ENCODE measurements at regions not wholly inside any gene's neighbourhood (a gene's known extent, or its start where the extent isn't known, plus 50 kb on each side); places are given as distances from the start of the nearest gene placed in this dataset.
"Not testable (repeated sequence)": the region's sequence is repeated elsewhere in the genome, so short reads cannot be mapped to it uniquely, and the experiment has no call there.

DNA sequence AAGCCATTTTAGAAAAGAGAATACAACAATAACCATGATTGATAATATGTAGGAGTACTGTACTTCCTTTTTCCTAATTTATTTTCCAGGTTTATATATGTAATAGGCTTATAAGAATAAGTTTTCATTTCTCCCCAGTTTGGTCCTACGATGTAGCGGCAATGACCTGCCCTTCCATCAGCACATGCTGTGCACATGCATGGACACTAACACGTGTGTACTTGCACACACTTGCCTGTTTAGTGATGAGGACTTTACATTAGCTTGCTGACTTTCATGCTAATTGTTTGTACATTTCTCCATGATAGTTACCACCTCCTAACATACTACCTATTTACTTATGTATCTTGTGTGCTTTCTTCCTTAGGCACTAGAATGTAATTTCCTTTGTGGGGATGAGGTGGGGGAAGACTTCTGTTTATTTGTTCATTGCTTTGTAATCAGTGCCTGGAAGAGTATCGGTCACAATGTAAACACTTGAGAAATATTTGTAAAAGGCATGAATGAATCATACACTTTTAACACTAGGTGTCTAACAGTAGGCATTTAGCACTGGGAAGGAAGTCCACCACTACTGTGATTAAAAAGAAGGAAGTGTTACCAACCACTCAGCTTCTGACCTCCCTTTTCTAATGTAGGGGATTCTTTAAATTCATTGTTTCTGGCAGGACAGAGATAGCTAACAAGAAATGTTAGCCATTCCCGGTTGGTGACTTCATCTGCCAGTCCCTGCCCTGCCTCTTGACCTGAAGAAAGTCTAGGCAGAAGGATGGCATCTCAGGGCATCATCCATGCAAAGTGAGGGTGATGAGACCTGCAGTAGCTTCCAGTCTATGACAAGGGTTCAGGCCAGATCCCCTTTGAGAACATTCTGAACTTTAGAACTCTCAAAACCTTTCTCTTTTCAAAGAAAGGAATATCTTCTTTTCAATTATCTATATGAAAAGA, 120.2 kb upstream of the RAB18 start:
- DNase-seq = no peak

DNA sequence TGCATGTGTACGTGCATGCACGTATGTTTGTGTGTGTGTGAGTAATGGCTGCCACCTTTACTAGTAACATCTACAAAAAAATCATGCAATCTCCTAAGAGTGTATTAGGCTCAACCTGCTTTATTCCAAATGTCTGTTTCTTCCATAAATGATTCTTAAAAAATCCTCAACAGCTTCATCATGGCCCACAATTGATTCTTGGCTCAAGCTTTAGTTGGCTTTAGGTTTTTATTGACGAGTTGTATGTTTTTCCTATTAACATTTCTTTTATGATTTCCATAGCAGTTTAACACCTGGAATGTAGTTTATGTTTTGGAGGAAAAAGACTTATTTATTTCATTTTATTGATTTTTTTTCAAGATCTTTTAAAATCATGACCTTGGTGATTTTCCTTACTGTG, 121.9 kb upstream of the RAB18 start:
- DNase-seq = no peak

DNA sequence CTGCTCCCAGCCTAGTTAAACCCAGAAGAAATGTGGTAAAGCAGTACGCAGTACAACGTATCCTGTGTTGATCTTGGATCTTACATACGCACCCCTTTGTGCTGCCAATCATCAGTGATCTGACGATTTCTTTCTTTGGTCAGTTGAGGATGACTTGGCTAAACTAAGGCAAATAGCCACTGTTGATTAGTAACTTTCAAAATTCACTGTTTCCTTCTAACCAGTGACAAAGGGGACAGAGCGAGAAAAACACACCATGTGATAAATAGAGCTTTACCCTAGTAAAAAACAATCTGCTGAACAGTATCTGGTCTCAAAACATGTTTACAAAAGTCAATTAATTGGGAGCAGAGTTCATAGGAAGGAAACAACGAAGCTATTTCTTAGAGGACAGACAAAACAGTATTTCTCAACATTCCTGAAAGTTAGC, 123.2 kb upstream of the RAB18 start:
- no peak for DNase-seq

DNA sequence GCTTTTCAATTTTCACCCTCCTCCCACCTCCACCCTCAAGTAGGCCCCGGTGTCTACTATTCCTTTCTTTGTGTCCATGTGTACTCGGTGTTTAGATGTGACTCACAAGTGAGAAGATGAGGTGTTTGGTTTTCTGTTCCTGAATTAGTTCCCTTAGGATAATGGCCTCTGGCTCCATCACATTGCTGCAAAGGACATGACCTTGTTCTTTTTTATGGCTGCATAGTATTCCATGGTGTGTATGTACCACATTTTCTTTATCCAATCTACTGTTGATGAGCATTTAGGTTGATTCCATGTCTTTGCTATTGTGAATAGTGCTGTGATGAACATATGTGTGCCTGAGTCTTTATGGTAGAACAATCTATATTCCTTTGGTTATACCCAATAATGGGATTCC, 125.1 kb upstream of the RAB18 start:
- DNase-seq = not testable (repeated sequence)

DNA sequence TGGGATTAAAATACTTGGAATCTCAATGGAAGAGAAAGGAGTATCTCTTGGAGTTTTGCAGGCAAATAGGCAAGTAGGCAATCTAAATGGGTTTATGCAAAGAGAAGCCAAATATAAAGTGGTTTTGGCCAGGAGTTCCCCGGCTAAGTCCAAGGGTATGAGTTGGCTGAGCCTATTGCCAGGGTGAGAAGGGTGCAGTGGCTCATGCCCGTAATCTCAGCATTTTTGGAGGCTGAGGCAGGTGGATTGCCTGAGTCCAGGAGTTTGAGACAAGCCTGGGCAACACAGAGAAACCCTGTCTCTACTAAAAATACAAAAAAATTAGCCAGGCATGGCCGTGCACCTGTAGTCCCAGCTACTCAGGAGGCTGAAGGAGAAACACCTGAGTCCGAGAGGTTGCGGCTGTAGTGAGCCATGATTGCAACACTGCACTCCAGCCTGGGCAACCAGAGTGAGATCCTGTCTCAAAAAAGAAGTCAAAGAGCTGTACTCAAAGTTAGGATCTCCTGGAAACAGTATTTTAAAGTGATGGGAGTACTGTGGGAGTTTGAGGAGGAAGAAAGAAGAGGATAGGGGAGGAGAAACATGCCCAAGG, 130.4 kb upstream of the RAB18 start:
- DNase-seq = no peak

DNA sequence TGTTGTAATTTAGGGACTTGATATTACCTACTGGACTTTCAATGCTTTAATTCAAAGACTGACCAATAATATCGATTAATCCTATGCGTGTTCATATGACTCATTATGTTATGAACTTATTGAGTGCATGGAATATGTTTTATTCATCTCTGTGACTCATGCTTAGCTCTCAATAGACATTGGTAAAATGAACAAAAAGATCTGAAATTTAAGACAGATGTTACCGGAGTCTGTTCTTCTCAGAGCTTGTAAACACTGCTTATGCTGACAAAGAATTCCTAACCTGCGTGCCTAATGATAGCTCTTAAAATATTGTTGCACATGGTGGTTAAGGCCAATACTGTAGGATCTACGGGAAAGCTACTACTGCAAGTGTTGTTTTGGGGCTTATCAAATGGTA, 131.5 kb upstream of the ACBD5 start:
- no peak for DNase-seq

DNA sequence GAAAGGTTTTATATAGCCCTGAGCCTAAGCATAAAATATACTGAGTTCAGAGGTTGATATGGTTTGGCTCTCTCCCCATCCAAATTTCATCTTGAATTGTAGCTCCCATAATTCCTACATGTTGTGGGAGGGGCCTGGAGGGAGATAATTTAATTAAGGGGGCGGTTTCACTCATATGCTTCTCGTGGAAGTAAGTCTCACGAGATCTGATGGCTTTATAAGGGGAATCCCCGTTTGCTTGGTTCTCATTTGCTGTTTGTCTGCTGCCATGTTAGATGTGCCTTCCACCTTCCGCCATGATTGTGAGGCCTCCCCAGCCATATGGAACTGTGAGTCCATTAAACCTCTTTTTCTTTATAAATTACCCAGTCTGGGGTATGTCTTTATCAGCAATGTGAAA, 130.8 kb upstream of the ACBD5 start:
- DNase-seq = not testable (repeated sequence)

DNA sequence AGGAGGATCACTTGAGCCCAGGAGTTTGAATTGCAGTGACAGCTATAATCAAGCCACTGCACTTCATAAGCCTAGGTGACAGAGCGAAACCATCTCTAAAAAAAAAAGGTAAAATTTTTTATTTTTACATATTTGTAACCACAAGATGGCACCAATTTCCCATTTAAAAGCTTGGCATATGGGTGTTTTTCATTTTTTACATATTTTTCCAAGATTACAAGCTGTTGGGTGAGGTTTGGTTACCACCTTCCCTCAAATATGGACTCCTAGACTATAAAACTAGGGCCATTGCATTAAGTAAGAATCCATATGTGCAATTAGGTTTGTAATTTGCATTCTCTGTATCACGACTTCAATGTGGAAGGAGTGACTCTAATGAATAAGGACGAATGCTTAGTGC, 129.3 kb upstream of the ACBD5 start:
- DNase-seq = no peak

DNA sequence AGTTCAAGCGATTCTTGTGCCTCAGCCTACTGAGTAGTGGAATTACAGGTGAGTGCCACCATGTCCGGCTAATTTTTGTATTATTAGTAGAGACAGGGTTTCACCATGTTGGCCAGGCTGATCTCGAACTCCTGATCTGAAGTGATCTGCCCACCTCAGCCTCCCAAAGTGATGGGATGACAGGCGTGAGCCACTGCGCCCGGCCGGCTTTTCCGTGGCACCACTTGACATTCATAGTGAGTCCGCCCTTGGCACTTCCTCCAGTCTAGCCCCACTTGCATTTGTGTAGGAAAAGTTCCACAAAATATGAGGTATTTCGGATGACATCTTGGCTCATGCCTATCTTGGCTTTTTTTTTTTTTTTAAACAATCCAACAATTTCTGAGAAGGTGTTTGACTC, 128.1 kb upstream of the ACBD5 start:
- DNase-seq = no peak

DNA sequence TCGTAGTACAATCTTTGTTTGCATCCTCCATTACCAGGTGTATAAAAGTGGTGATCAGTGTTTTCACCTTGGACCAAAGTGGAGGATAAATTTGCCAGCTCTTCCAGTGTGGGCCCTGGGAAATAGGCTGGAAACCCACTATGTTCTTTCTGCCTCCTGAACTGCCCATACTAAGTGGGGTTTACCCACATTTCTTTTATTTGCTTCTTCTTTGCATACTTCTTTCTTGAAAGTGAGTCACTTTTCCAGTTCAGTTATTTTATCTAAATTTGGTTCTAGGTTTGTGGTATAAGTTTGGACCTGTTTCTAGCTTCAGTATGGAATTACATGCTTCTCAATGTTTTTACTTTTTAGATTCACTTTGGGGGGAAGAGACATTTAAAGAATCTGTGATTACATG, 126.2 kb upstream of the ACBD5 start:
- DNase-seq = no peak

DNA sequence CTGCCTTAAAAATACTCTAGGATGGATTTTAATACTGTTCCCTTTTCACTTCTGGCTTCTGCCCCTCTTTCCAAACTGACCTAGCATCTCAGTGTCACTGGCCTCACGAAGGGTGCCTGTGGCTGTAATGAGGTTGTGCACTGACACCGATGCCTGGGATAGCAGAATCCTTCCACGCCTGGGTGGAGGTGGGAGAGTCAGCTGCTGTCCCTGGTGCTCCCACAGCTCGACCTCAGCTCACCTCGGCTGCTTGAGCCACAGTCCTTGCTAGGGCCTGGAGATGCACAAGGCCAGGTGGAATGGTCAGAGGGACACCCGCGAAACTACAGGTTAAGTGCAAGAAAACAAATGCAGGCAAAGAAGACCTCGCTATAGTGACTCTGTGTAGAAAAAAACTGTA, 123.4 kb upstream of the ACBD5 start:
- DNase-seq = no peak

DNA sequence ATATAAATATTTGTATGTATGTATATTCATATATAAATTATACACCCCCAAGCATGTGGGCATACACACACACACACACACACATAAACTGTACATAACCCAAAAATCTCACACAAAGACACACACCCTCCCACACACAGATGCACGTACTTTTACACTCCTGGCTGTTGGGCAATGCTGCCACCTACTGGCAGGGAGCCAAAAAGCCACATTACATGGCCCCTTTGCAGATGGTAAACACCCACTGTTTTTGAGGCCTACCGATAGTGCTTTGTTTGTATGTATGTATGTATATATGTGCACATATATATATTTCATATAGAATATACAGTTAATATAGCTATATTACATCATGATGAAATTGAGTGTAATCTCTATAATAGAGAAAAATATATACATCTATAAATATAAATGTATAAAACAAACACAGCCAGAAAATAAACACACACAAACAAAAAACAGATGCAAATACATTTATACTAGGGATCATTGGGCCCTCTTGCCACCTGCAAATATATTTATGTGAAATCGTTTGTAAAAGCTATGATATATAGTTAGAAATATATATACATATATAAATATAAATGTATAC, 120.1 kb upstream of the ACBD5 start:
- DNase-seq = peak; percentile 83

DNA sequence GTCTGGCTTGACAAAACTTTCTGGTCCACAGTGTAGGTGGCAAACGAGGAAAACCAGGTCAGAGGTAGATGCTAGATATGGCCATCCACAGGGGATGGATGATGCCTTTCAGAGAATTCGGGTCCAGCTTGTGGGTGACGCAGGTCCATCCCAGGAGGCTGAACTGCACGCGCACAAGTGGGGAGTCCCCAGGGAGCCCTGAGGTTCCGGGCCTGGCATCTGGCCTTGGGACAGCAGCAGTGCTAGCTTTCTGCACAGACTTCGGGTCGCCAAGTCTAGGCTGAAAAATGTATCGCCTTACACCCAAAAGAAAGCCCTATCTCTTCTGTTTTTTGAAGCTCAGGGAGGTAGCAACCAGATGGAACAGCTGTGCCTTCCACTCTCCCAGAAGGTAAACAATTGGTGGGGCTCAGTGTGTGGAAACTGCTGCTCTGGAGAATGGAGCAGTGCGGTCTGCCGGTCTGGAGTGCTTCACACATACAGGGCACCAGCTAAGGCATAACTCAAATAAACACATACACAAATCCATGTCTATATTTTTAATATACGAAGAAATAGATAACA, 119.3 kb upstream of the ACBD5 start:
- DNase-seq = no peak

DNA sequence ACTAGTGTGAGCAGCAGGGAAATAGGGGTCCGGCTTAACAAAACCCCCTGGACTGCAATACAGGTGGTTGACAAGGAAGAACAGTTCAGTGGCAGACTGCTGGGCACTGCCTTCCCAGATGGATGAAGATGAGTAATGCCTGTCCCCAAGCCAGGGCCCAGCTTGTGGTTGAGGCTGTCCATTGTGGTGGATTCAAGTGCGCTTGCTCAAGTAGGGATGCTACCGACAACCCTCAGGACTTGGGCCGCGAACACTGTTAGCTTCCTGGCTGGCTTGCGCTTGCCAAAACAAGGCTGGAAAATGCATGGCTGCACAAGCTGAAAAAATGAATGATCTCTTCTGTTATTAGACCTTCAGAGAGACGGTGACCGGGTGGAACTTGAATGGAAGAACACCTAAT, 116.1 kb upstream of the ACBD5 start:
- DNase-seq = no peak

DNA sequence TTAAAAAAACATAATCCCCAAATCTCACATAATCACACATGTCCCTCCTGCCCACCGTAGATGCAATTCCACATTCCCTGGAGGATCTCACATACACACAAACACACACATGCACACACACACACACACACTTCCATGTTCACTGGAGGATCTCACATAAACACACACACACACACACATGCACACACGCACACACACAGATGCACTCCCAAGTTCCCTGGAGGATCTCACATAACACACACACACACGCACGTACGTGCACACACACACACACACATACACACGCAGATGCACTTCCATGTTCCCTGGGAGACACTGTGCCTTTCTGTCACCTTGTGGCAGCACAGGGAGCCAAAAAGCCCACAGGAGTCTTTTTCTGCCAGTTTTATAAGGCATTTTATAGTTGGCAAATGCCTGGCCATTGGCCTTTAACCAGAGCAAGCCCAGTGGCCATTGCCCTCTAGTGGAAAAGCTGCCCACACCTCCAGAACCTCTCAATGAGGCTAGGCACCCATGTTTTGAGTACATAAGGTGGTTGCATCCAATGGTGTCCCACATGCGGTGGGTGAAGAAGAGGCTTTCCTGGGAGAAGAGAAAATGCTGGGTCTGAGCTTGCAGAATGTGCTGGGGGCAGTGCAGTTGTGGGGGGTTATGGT, 115.4 kb upstream of the ACBD5 start:
- DNase-seq = no peak

DNA sequence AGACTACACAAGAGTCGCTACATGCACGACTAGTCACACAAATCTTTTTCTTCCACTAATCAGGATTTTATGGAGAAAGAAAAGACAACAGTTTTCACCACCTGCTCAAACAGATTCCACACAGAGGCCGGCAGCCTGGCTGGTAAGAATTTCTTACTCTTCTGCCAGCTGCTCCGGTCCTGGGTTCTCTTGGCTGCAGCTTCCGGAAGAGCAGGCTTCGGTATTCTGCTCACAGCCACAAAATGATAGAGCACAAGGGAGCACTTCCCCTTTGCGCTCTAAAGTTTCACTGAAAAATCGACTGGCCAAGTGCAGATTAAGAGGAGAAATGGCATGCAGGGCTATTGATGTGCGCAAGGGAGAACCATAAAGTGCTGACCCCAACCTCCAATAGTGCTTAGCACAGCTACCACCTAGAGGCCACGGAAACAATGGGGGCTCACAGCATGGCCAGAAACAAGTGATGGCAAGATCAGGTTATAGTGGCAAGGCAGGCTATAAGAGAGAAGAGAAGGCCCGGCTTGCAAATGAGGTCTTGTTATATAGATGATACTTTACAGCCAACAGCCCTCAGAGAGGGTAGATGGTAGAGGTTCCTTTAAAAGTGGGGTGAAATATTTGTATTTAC, 114.2 kb upstream of the ACBD5 start:
- peak; percentile 81 for DNase-seq

DNA sequence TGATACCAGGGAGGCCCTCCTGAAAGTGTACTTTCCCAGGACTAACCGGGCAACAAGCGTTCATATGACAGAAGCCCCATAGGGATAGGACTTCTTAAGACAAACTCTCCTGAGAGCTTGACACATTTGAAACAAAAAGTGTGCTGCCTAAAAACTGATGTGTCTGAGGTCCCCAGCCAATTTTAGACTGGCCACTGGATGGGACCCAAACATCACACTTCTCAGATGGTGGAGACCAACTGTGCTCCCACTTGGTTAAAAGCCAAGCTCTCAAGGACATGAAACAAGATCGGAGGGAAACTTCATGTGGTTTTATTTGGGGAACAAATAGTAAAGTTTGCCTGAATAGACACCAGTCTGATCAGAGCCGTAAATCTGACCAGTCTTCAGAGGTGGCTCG, 113.5 kb upstream of the ACBD5 start:
- not testable (repeated sequence) for DNase-seq

DNA sequence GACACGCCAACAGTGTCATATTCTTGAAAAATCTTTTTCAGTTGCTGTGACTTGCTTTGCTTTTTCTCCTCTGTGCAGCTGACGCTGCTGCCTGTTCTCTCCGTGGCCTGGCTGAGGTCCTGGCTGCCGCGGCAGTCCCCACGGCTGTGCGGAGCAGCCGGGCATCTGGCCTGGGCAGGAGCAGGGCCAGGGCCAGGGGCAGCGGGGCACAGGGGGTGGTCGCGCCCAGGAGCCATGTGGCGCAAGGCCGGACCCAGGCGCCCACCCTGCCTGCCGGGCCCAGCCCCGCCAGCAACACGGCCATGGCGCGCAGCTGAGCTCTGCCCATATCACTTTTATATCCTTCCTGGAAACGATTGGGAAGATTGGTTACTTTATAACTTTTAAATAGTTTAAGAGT, 109.4 kb upstream of the ACBD5 start:
- DNase-seq = no peak

DNA sequence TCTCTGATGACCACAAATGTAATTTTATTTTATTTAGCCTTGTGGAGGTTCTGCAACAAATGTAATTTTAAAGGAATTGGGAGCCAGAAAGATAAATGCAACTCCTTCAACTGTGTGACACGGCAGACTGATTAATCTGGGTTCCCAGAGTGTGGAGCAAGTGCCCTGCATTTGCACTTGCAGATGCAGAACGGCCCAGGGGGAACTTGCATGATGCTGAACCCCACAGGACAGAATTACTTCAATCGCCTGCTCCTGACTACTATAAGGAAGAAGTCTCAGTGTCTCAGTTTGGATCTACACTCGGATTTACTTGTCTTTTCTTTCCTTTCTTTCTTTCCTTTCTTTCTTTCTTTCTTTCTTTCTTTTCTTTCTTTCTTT, 107.2 kb upstream of the ACBD5 start:
- not testable (repeated sequence) for DNase-seq

DNA sequence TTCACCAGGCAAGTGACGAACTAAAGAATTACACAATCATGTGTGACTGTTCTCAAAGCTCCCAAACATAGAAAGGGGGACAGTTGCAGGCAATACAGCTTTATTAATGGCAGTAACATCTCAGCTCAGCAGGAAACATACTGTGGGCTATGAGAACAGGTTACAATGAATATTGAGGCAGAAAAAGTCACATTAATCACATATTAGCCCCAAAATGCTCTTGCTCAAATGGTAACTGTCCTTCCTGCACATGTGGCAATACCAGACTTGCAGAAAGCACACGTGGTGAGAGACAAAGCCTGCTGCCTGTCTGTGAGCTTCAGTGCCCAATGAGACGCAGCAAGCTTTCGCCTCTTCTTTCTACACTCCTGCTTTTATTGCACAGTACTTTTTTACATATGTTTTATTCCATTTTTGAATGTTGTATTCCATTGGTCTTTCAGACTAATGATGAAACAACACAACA, 104.9 kb upstream of the ACBD5 start:
- no peak for DNase-seq

DNA sequence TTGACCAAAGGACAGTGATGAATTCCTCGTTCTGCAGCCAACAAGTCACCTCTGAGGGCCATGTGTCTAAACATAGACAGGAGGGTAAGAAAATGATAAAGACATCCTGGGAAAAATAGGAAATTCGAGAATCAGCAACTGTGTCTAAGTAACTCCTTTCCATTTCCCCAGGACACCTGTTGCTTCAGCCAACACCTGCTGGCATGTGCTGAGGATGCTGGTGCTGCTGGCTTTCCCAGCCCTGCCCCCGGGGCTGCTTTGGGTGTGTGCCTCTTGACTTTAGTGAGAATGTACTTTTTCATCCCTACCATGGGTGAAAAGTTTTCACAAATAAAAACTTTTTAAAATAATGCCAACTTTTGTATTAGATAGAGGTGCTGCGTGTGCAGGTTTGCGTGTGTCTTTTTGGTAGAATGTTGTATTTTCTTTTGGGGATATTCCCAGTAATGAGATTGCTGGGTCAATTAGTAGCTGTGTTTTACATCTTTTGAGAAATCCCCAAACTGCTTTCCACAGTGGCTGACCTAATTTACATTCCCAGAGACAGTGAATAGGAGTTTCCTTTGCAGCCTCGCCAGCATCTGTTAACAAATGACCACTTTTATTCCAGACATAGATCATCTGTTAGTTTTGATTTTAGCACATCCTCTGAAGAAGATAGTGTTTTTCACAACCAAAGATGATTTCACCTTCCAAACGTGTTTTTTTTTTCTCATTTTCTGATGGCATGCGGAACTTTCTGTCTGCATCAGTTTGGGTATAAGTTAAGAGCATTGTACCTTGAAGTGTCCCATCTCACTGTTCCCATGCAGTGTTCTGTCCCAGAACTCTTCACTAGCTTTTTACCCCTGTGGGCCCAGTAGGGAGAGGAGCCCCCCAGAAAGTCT, 104.2 kb upstream of the ACBD5 start:
- no peak for DNase-seq

DNA sequence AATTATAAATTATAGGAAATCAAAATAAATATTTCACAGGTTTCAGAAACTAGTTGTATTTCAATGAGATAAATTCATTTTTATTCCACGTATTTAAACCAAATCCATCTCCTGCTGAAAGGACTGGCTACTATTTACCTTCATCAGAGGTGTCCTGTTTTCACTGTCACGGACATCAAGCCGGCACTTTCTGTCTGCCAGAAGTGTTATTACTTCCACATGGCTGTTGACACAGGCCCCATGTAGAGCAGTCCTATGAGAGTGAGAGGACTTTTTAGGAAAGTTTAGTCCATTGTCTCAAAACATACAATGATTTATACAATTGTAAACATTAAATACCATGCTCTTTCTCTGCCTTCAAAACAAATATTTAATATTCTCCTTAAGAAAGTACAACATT, 100.4 kb upstream of the ACBD5 start:
- DNase-seq = no peak
